Mammary epithelial cell (primary cell): ENCODE measurements at regions not wholly inside any gene's neighbourhood (a gene's known extent, or its start where the extent isn't known, plus 50 kb on each side); places are given as distances from the start of the nearest gene placed in this dataset.
"Not testable (repeated sequence)": the region's sequence is repeated elsewhere in the genome, so short reads cannot be mapped to it uniquely, and the experiment has no call there.

Experiments used
- EZH2 ChIP-seq: IDR thresholded peaks from 2 replicates; pipeline ENCODE4 v1.6.1; 2012; ENCODE audit warnings: low read length, inconsistent platforms, borderline replicate concordance
- TF ChIP-seq, protein P1 (sequence below), 2 donors: IDR thresholded peaks in 1 of 2; conservative IDR thresholded peaks in 1 of 2; 2 replicates each; pipeline ENCODE4 v1.5.1; 2011 to 2012; ENCODE audit warnings: inconsistent platforms in 2 of 2, low read length in 2 of 2, mild to moderate bottlenecking in 2 of 2, control low read depth in 1 of 2, low read depth in 1 of 2; ENCODE audit not compliant: insufficient read depth in 1 of 2; ENCODE audit errors: extremely low read depth in 1 of 2

DNA sequence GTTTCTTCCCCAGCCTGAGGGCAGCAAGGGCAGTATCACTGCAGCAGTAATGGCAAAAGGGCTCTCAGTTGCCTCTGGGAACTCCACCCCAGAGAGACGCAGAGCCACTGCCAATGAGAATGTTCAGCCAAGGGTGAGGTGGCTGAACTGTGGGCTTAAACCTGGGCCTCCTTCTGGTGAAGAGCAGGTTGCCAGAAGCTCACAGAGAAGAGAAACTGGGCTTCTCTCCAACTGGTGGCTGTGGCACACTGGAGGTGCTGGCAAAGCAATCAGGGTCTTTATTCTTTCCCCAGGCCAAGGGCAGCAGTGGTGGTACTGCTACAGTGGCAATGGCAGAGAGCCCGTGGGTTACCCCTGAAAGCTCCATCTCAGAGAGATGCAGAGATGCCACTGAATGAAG lies 54.9 kb upstream of the ANKRD30B start:
- TF ChIP-seq, protein P1, sequence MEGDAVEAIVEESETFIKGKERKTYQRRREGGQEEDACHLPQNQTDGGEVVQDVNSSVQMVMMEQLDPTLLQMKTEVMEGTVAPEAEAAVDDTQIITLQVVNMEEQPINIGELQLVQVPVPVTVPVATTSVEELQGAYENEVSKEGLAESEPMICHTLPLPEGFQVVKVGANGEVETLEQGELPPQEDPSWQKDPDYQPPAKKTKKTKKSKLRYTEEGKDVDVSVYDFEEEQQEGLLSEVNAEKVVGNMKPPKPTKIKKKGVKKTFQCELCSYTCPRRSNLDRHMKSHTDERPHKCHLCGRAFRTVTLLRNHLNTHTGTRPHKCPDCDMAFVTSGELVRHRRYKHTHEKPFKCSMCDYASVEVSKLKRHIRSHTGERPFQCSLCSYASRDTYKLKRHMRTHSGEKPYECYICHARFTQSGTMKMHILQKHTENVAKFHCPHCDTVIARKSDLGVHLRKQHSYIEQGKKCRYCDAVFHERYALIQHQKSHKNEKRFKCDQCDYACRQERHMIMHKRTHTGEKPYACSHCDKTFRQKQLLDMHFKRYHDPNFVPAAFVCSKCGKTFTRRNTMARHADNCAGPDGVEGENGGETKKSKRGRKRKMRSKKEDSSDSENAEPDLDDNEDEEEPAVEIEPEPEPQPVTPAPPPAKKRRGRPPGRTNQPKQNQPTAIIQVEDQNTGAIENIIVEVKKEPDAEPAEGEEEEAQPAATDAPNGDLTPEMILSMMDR (conservative IDR thresholded peaks at IDR 0.05 in 1 of 2, IDR thresholded peaks at IDR 0.05 in 1 of 2; ENCODE audit: extremely low read depth in 1 of 2, insufficient read depth in 1 of 2, low read depth in 1 of 2, low read length in 2 of 2): not testable (repeated sequence)
- TF ChIP-seq EZH2: not testable (repeated sequence)
